Heart left ventricle (tissue), 16 donors: ENCODE measurements at regions not wholly inside any gene's neighbourhood (a gene's known extent, or its start where the extent isn't known, plus 50 kb on each side); places are given as distances from the start of the nearest gene placed in this dataset.

Source experiments
- ATAC-seq, 4 donors: fragments of 200-7000 bp; cut with Tn5 transposase; one replicate each; pipeline ENCODE4 v1.9.1; 2020 to 2022; ENCODE audit warnings: moderate library complexity in 4 of 4, mild to moderate bottlenecking in 3 of 4, moderate number of reproducible peaks in 1 of 4
- DNase-seq, 5 donors: peaks; one replicate each; pipeline ENCODE4 v3.0.0-alpha.2; 2020
- H3K27ac ChIP-seq, 12 donors: fragments of 200-600 bp; sonication (generic) in 4 of 12; one replicate each; pipeline versions ENCODE4 v1.5.0 to v1.8.0; 2016 to 2022; ENCODE audit warnings: mild to moderate bottlenecking in 2 of 12
- H3K27me3 ChIP-seq, 9 donors: fragments of 200-600 bp; sonication (generic) in 2 of 9; one replicate each; pipeline versions ENCODE4 v1.5.1 to v1.8.0; 2016 to 2022; ENCODE audit warnings: mild to moderate bottlenecking in 3 of 9
- H3K36me3 ChIP-seq, 9 donors: fragments of 200-600 bp; sonication (generic) in 2 of 9; one replicate each; pipeline versions ENCODE4 v1.5.0 to v1.8.0; 2018 to 2022; ENCODE audit warnings: mild to moderate bottlenecking in 2 of 9
- H3K4me1 ChIP-seq, 12 donors: fragments of 200-600 bp; sonication (generic) in 4 of 12; one replicate each; pipeline versions ENCODE4 v1.5.0 to v1.8.0; 2016 to 2022; ENCODE audit warnings: mild to moderate bottlenecking in 3 of 12
- H3K4me3 ChIP-seq, 12 donors: fragments of 200-600 bp; sonication (generic) in 4 of 12; one replicate each; pipeline versions ENCODE4 v1.5.0 to v1.8.0; 2017 to 2022; ENCODE audit warnings: mild to moderate bottlenecking in 9 of 12, moderate library complexity in 4 of 12
- H3K9me3 ChIP-seq, 12 donors: fragments of 200-600 bp; sonication (generic) in 4 of 12; one replicate each; pipeline versions ENCODE4 v1.5.0 to v1.8.0; 2016 to 2022; ENCODE audit warnings: mild to moderate bottlenecking in 1 of 12
- CTCF ChIP-seq, 12 donors: fragments of 200-600 bp; sonication (generic) in 4 of 12; IDR thresholded peaks; one replicate each; pipeline versions ENCODE4 v1.5.0 to v1.8.0; 2018 to 2022; ENCODE audit warnings: antibody characterized with exemption in 12 of 12, mild to moderate bottlenecking in 5 of 12
- POLR2A ChIP-seq, 2 donors: fragments of 450-650 bp; IDR thresholded peaks; one replicate each; pipeline ENCODE4 v1.6.1; 2017; ENCODE audit warnings: antibody characterized with exemption in 2 of 2, mild to moderate bottlenecking in 2 of 2, moderate library complexity in 2 of 2
- WGBS, 4 donors: extraction: QIAGEN DNeasy Blood & Tissue Kit in 2 of 4; methylation state at CpG; one replicate each; pipeline versions ENCODE4 v1.1.5 to v1.1.7; 2013 to 2018; 5-methylcytosine and 5-hydroxymethylcytosine counted together
- intact Hi-C, 10 donors: fragments of 100-400 bp; cut with DNase I; formaldehyde crosslinking; loops; one replicate each; pipeline versions ENCODE4 v1.11.1 to v1.14.2; 2022
- donor health status: ischemic (EF 13 %, LVEDD 7.1; RV severe dilation, severe dysfunction).
- donor health status: healthy with polysubstance abuse.
- donor health status: DM: no; HTN: yes; CAD: no.
- donor health status: DM: no; HTN: no; CAD: no.
- donor health status: ischemic (EF 25% LVEDD 6.9; RV normal size, moderate dysfunction).
- donor health status: ischemic (EF 25% LVEDD 5.7; RV mildly dilated, moderate dysfunction).
- donor health status: healthy.
- donor health status: DM: yes; HTN: yes; CAD: no.
- donor health status: ischemic (EF 35%, LVEDD 5.7; RV mildly dilated, moderate dysfunction).
- donor health status: nonischemic (EF 11% LVEDD 7.7; RV severe dilation, severe dysfunction).
- donor health status: DM: yes; HTN: yes; CAD: no.
- donor health status: PGD.
- donor health status: ischemic (EF 29% LVEDD 5.4; RV normal size, mild dysfunction).
- donor health status: nonischemic (EF 23%, LVEDD 6.1; RV moderate dilation, normal function).

DNA sequence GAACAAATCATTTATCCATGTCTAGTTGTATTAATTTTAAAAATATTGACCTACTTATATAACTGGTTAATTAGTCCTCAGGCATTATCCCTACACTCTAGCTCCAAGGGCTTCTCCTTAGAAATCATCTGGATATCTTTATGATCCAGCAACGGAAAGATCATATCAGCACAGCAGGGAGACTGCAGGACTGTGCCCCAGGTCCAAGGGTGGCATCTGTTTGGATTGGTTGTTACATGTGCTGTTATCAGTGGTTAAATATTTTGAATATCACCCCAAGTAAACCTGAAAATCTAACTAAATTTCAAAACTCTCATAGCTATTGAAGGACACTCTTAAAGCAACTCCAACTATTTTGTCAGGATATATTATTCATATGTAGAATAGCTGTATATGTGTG lies 556.2 kb upstream of the ZEB2 start:
- no peaks in the 10 kb centered on the region for H3K9me3 ChIP-seq
- peaks cover 0 to 8% (median 0%) of the 10 kb centered on the region in 12 donors for H3K4me1 ChIP-seq
- H3K36me3 ChIP-seq: no peaks in the 10 kb centered on the region
- H3K4me3 ChIP-seq: no peak overlapping the region
- DNase-seq (no peak), ATAC-seq (no peak)
- WGBS, 4 donors: 69 to 89% (median 75%) methylated on average over 1 of the region's 1 CpG
- intact Hi-C loops: no loop called here
- no peak for TF ChIP-seq POLR2A (IDR thresholded peaks at IDR 0.05)
- no peak for TF ChIP-seq CTCF (IDR thresholded peaks at IDR 0.05)
- H3K27ac ChIP-seq: no peak overlapping the region
- no peaks in the 10 kb centered on the region for H3K27me3 ChIP-seq

DNA sequence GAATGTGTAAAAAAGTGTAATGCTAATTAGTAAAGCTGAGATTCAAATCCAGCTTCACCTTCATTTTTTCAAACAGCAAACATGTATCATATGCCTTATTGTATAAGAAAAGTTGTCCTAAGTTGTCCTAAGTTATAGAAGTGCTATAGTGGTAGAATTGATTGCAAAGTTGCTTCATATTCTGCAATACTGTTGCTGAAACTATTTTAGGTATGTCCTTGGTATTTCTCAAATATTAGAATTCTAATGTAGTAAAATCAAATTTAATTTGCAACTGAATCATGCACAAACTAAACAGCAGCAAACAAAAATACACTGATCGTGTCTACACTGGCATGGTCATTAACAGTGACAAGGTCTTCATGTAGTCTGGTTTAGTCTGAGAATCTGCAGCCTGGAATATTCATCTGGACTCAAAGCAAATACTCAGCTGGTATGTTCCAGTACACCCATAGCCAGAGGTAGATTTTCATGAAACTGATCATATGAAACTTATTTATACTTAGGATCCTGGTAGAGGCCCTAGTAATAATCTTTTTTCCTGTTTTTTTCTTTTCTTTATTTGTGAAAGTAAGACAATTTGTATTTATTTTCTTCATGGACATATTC lies 555.6 kb upstream of the ZEB2 start:
- Histone ChIP-seq H3K4me1 (peaks cover 0 to 8% (median 0%) of the 10 kb centered on the region in 12 donors), H3K36me3 (no peaks in the 10 kb centered on the region), H3K27me3 (no peaks in the 10 kb centered on the region), H3K9me3 (peaks cover 0 to 1% (median 0%) of the 10 kb centered on the region in 12 donors), H3K27ac (no peak overlapping the region), H3K4me3 (no peak overlapping the region)
- no peak for DNase-seq
- WGBS, 4 donors: 74 to 90% (median 82%) methylated on average over 1 of the region's 1 CpG
- no peak for ATAC-seq
- intact Hi-C loops: no loop called here
- no peak for TF ChIP-seq CTCF (IDR thresholded peaks at IDR 0.05)
- TF ChIP-seq POLR2A (IDR thresholded peaks at IDR 0.05): no peak

GRCh38 chr2:145070703-145071102 lies 550.8 kb upstream of the ZEB2 start:
- no peak for ATAC-seq
- TF ChIP-seq POLR2A (IDR thresholded peaks at IDR 0.05): no peak
- no peak for TF ChIP-seq CTCF (IDR thresholded peaks at IDR 0.05)
- no peaks in the 10 kb centered on the region for H3K27me3 ChIP-seq
- intact Hi-C loops: no loop called here
- peaks cover 0 to 12% (median 0%) of the 10 kb centered on the region in 12 donors for H3K9me3 ChIP-seq
- H3K27ac ChIP-seq: no peak overlapping the region
- peaks cover 0 to 12% (median 0%) of the 10 kb centered on the region in 12 donors for H3K4me1 ChIP-seq
- no peak overlapping the region for H3K4me3 ChIP-seq
- H3K36me3 ChIP-seq: no peaks in the 10 kb centered on the region
- no peak for DNase-seq

- intact Hi-C loops: no loop called here
- ATAC-seq (no peak), DNase-seq (no peak)
- H3K36me3 ChIP-seq: no peaks in the 10 kb centered on the region
- no peaks in the 10 kb centered on the region for H3K27me3 ChIP-seq
- H3K9me3 ChIP-seq: peaks cover 0 to 12% (median 0%) of the 10 kb centered on the region in 12 donors
- 72 to 78% (median 75%) methylated on average over 2 of the region's 2 CpGs for WGBS, 4 donors
- no peak overlapping the region for H3K4me3 ChIP-seq
- TF ChIP-seq POLR2A (IDR thresholded peaks at IDR 0.05): no peak
- TF ChIP-seq CTCF (IDR thresholded peaks at IDR 0.05): no peak
- peak overlapping the region in 2 of 12 donors; percentile 53 to 81 for H3K27ac ChIP-seq
- H3K4me1 ChIP-seq: peaks cover 0 to 22% (median 0%) of the 10 kb centered on the region in 12 donors
Measured at GRCh38 chr2:145068509-145068908, 548.6 kb upstream of the ZEB2 start.
